Mesothelial cell of epicardium (in vitro differentiated cells): ENCODE measurements at regions not wholly inside any gene's neighbourhood (a gene's known extent, or its start where the extent isn't known, plus 50 kb on each side); places are given as distances from the start of the nearest gene placed in this dataset.

Source experiments
- DNase-seq, 2 experiments: peaks; one replicate each; pipeline ENCODE4 v3.0.0; 2021; ENCODE audit warnings: low spot score in 2 of 2; ENCODE audit not compliant: unreplicated experiment in 2 of 2
- H3K27ac Mint-ChIP-seq: 2 replicates; pipeline ENCODE4 v1.8.0; 2021; ENCODE audit warnings: mixed read lengths
- H3K27me3 Mint-ChIP-seq: 2 replicates; pipeline ENCODE4 v1.8.0; 2021; ENCODE audit warnings: low read depth, mixed read lengths
- H3K36me3 Mint-ChIP-seq: 2 replicates; pipeline ENCODE4 v1.8.0; 2021; ENCODE audit warnings: mixed read lengths
- H3K4me1 Mint-ChIP-seq: 2 replicates; pipeline ENCODE4 v1.8.0; 2021; ENCODE audit warnings: mixed read lengths
- H3K4me3 Mint-ChIP-seq: 2 replicates; pipeline ENCODE4 v1.8.0; 2021; ENCODE audit warnings: mild to moderate bottlenecking, moderate library complexity, mixed read lengths
- H3K9me3 Mint-ChIP-seq: 2 replicates; pipeline ENCODE4 v1.8.0; 2021; ENCODE audit warnings: mixed read lengths
- TF ChIP-seq, protein P1 (sequence below): fragments of 200-600 bp; sonication (generic); IDR thresholded peaks from one replicate; pipeline ENCODE4 v1.5.0; 2021; ENCODE audit warnings: antibody characterized with exemption; ENCODE audit not compliant: unreplicated experiment

DNA sequence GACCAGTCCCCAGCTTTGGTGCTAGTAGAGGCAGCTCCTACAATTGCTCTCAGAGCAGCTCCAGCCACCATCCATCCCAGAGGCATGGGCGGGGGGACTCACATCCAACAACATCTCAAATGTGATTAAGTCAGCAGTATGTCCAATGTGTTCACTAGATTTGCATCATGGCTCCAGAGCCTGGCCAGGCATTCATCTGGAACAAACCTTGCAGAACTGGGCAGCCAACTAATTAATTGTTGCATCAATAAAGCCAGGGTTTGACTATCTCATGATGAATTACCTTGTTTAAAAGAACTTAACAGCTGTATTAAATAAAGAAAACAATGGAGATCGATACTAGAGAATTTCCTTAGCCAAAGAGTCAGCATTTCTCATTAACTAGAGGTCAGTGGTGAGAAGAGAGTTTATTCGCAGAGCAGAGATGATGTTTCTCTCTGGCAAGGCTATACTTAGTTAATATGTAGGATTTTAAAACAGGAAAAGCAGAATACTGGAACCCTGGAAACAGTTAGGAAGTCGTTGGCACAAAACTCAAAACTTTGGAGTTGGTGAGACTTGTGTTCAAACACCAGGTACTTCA lies 494.4 kb downstream of the GRIN2A start:
- no peaks in the 10 kb centered on the region for H3K4me1 Mint-ChIP-seq
- H3K4me3 Mint-ChIP-seq: no peak overlapping the region
- H3K36me3 Mint-ChIP-seq: peaks cover 2% of the 10 kb centered on the region
- H3K27ac Mint-ChIP-seq: no peak overlapping the region
- no peak for DNase-seq
- TF ChIP-seq, protein P1, sequence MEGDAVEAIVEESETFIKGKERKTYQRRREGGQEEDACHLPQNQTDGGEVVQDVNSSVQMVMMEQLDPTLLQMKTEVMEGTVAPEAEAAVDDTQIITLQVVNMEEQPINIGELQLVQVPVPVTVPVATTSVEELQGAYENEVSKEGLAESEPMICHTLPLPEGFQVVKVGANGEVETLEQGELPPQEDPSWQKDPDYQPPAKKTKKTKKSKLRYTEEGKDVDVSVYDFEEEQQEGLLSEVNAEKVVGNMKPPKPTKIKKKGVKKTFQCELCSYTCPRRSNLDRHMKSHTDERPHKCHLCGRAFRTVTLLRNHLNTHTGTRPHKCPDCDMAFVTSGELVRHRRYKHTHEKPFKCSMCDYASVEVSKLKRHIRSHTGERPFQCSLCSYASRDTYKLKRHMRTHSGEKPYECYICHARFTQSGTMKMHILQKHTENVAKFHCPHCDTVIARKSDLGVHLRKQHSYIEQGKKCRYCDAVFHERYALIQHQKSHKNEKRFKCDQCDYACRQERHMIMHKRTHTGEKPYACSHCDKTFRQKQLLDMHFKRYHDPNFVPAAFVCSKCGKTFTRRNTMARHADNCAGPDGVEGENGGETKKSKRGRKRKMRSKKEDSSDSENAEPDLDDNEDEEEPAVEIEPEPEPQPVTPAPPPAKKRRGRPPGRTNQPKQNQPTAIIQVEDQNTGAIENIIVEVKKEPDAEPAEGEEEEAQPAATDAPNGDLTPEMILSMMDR: no peak
- peaks cover 9% of the 10 kb centered on the region for H3K9me3 Mint-ChIP-seq
- peaks cover 3% of the 10 kb centered on the region for H3K27me3 Mint-ChIP-seq

DNA sequence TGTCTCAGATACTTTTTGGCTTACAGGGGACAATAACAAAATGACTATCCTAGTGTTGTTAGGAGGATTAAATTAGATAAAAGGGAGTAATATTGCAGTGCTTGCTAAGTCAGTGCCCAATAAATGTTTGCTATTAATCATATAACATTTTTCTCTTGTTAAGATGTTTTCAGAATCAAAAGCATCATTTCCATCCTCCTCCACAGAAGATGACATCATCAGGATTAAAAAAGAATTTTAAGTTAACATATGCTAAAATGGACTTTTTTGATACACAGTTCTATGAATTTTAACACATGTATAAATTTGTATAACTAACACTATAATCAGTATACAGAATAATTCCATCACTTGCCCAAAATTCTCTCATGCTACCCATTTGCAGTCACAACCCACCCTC lies 492.6 kb downstream of the GRIN2A start:
- Mint-ChIP-seq H3K36me3 (no peaks in the 10 kb centered on the region), H3K9me3 (no peaks in the 10 kb centered on the region), H3K27me3 (peaks cover 1% of the 10 kb centered on the region), H3K4me1 (no peaks in the 10 kb centered on the region), H3K4me3 (no peak overlapping the region), H3K27ac (no peak overlapping the region)
- TF ChIP-seq, protein P1: no peak
- no peak for DNase-seq

DNA sequence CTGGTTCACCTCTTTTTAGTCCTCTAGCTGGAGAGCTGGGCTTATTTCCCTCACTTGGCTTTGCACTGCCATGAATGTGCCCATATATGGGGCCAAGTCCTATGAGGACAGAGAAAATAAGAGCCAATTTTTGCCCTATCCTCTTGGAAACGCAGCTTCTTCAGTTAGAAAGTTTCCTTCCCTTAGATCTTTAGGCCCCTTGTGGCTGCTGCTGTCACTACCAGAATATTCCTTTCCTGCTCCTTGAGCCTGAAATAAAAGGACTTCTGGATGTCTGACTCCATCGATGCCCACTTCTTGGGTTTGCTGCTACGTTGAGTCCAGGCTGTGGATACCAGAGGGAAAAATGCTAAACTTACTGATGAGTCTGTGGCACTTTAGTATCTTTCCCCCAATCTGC lies 487.1 kb downstream of the GRIN2A start:
- TF ChIP-seq, protein P1: no peak
- H3K27me3 Mint-ChIP-seq: peaks cover 1% of the 10 kb centered on the region
- H3K9me3 Mint-ChIP-seq: no peaks in the 10 kb centered on the region
- no peak overlapping the region for H3K4me3 Mint-ChIP-seq
- H3K27ac Mint-ChIP-seq: no peak overlapping the region
- peaks cover 6% of the 10 kb centered on the region for H3K4me1 Mint-ChIP-seq
- no peaks in the 10 kb centered on the region for H3K36me3 Mint-ChIP-seq
- DNase-seq: no peak
